SK-N-SH (cell line): ENCODE measurements at regions not wholly inside any gene's neighbourhood (a gene's known extent, or its start where the extent isn't known, plus 50 kb on each side); places are given as distances from the start of the nearest gene placed in this dataset.

Experiments used
- EP300 ChIP-seq, 2 experiments: IDR thresholded peaks; 2 replicates each; pipeline versions ENCODE4 v1.4.0 to v1.6.1; 2012; ENCODE audit warnings: borderline replicate concordance in 1 of 2, low read depth in 1 of 2, low read length in 1 of 2
- NFIC ChIP-seq: IDR thresholded peaks from 2 replicates; pipeline ENCODE4 v1.4.0; 2012; ENCODE audit warnings: borderline replicate concordance
- POLR2AphosphoS5 ChIP-seq: IDR thresholded peaks from 2 replicates; pipeline ENCODE4 v1.6.1; 2012; ENCODE audit warnings: low read depth, low read length
- TF ChIP-seq, protein P1 (sequence below): fragments of 200-600 bp; sonication (generic); IDR thresholded peaks from 2 replicates; pipeline ENCODE4 v1.6.1; 2017; ENCODE audit warnings: antibody characterized with exemption, mild to moderate bottlenecking, moderate library complexity

DNA sequence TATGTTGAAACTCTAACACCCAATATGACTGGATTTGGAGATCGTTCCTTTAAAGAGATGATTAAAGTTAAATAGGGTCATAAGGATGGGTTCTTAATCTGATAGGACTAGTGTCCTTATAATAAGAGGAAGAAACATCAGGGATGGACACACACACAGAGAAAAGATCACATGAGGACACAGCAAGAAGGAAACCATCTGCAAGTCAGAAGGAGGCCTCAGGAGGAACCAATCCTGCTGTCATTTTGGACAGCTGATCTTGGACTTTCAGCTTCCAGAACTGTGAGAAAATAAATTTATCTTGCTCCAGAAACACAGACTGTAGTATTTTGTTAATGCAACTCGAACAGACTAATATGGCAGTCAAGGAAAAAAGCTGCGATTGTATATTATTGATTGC is 631.5 kb downstream of the PCDH7 start:
- TF ChIP-seq POLR2AphosphoS5 (no peak), NFIC (no peak), EP300 (IDR thresholded peaks at IDR 0.05; ENCODE audit: borderline replicate concordance in 1 of 2, low read depth in 1 of 2, low read length in 1 of 2) (no peak)
- TF ChIP-seq, protein P1, sequence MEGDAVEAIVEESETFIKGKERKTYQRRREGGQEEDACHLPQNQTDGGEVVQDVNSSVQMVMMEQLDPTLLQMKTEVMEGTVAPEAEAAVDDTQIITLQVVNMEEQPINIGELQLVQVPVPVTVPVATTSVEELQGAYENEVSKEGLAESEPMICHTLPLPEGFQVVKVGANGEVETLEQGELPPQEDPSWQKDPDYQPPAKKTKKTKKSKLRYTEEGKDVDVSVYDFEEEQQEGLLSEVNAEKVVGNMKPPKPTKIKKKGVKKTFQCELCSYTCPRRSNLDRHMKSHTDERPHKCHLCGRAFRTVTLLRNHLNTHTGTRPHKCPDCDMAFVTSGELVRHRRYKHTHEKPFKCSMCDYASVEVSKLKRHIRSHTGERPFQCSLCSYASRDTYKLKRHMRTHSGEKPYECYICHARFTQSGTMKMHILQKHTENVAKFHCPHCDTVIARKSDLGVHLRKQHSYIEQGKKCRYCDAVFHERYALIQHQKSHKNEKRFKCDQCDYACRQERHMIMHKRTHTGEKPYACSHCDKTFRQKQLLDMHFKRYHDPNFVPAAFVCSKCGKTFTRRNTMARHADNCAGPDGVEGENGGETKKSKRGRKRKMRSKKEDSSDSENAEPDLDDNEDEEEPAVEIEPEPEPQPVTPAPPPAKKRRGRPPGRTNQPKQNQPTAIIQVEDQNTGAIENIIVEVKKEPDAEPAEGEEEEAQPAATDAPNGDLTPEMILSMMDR: no peak
